ENCODE measurements at regions not wholly inside any gene's neighbourhood (a gene's known extent, or its start where the extent isn't known, plus 50 kb on each side); places are given as distances from the start of the nearest gene placed in this dataset.

- no peaks in the 10 kb centered on the region for H4K20me1 ChIP-seq (ENCODE audit: control insufficient read depth, insufficient read depth)
- no TSS peak for BruUV-seq (replicated peaks)
- no peak overlapping the region for H2AFZ ChIP-seq (ENCODE audit: control insufficient read depth, low read depth, low read length)
- intact Hi-C loops (cut with micrococcal nuclease; ENCODE audit: unreplicated experiment) (no loop called here), in situ Hi-C loops (cut with MboI) (no loop called here)
- no peaks in the 10 kb centered on the region for H3K27me3 ChIP-seq (replicated peaks in 1 of 2; ENCODE audit: control insufficient read depth in 2 of 2, insufficient read depth in 2 of 2, low read length in 1 of 2)
- no peaks in the 10 kb centered on the region for H3K79me2 ChIP-seq (ENCODE audit: control insufficient read depth, insufficient read depth, low read length)
- H3K27ac ChIP-seq (ENCODE audit: control insufficient read depth, insufficient read depth) = no peak overlapping the region
- CTCF ChIA-PET = no interaction called here
- ATAC-seq (no peak), FAIRE-seq (no peak), DNase-seq (ENCODE audit: low read depth, low spot score) (no peak)
- no peaks in the 10 kb centered on the region for H3K4me1 ChIP-seq (ENCODE audit: control insufficient read depth, insufficient read depth, low read length)
- no peak overlapping the region for H3K4me2 ChIP-seq (ENCODE audit: control insufficient read depth, insufficient read depth)
- H3K36me3 ChIP-seq (ENCODE audit: control insufficient read depth in 2 of 2, insufficient read depth in 2 of 2, low read length in 1 of 2) = no peaks in the 10 kb centered on the region
- H3K9ac ChIP-seq (ENCODE audit: control insufficient read depth, insufficient read depth, low read length) = no peak overlapping the region
- SMC1A ChIA-PET (ENCODE audit: uncharacterized antibody, unreplicated experiment) = no interaction called here
- WGBS (ENCODE audit: insufficient coverage, insufficient replicate concordance, low lambda C conversion rate, missing lambda C conversion rate) = 35% methylated on average over 6 of the region's 6 CpGs
- TF ChIP-seq, protein P1, sequence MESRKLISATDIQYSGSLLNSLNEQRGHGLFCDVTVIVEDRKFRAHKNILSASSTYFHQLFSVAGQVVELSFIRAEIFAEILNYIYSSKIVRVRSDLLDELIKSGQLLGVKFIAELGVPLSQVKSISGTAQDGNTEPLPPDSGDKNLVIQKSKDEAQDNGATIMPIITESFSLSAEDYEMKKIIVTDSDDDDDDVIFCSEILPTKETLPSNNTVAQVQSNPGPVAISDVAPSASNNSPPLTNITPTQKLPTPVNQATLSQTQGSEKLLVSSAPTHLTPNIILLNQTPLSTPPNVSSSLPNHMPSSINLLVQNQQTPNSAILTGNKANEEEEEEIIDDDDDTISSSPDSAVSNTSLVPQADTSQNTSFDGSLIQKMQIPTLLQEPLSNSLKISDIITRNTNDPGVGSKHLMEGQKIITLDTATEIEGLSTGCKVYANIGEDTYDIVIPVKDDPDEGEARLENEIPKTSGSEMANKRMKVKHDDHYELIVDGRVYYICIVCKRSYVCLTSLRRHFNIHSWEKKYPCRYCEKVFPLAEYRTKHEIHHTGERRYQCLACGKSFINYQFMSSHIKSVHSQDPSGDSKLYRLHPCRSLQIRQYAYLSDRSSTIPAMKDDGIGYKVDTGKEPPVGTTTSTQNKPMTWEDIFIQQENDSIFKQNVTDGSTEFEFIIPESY (IDR thresholded peaks at IDR 0.05) = no peak
- TF ChIP-seq, protein P2, sequence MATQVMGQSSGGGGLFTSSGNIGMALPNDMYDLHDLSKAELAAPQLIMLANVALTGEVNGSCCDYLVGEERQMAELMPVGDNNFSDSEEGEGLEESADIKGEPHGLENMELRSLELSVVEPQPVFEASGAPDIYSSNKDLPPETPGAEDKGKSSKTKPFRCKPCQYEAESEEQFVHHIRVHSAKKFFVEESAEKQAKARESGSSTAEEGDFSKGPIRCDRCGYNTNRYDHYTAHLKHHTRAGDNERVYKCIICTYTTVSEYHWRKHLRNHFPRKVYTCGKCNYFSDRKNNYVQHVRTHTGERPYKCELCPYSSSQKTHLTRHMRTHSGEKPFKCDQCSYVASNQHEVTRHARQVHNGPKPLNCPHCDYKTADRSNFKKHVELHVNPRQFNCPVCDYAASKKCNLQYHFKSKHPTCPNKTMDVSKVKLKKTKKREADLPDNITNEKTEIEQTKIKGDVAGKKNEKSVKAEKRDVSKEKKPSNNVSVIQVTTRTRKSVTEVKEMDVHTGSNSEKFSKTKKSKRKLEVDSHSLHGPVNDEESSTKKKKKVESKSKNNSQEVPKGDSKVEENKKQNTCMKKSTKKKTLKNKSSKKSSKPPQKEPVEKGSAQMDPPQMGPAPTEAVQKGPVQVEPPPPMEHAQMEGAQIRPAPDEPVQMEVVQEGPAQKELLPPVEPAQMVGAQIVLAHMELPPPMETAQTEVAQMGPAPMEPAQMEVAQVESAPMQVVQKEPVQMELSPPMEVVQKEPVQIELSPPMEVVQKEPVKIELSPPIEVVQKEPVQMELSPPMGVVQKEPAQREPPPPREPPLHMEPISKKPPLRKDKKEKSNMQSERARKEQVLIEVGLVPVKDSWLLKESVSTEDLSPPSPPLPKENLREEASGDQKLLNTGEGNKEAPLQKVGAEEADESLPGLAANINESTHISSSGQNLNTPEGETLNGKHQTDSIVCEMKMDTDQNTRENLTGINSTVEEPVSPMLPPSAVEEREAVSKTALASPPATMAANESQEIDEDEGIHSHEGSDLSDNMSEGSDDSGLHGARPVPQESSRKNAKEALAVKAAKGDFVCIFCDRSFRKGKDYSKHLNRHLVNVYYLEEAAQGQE (IDR thresholded peaks at IDR 0.05; ENCODE audit: low read depth, low read length) = peak; percentile 64; the same call in 1 of the 2 replicates
- POLR2A ChIA-PET = no interaction called here
- H3K9me3 ChIP-seq (replicated peaks; ENCODE audit: control insufficient read depth, insufficient read depth, low read length) = no peaks in the 10 kb centered on the region
- RAD21 ChIA-PET (ENCODE audit: unreplicated experiment) = no interaction called here
- no peak overlapping the region for H3K4me3 ChIP-seq
Measured at GRCh38 chr2:2719015-2719414, 387.9 kb upstream of the MYT1L start.

Measured in GM12878 (cell line).